ENCODE measurements at regions not wholly inside any gene's neighbourhood (a gene's known extent, or its start where the extent isn't known, plus 50 kb on each side); places are given as distances from the start of the nearest gene placed in this dataset.

DNA sequence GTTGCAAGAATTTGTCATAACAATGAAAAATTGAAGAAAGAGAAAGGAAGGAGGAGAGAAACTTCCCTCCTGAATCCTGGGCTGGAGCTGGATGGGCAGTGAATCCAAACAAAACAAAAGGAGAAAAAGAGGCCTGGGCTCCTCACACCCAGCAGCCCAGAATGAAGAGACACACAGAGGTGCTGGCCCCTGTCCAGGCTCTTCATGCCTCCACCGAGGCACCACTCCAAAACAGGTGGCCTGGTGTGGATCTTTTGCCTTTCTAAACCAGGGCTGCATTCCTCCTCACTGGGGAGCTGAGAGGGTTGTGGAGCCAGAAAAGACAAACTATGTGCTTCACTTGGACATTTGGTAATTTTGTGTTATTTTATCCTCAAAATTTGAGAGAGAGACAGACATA is 76.0 kb downstream of the FAM124B start:
- no peak for DNase-seq (ENCODE audit: low read depth in 2 of 3, low spot score in 2 of 3)

DNA sequence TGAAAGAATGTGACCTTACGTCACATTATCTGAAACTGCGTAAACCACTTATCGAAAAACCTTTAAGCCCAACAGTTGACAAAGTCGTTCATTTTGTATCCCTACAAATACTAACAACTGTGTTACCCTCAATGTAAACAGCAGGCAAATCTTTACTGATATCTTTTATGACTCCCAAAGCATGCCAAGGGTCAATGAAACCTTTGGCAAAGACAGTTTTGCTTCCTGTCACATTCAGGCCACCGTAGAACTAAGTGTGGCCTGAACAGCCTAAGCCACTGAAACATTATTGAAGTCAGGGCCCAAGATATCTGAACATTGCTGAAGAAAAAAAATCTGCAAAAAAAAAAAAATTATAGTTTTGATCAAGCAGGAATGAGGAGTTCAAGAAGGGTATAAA is 77.3 kb downstream of the FAM124B start:
- DNase-seq (ENCODE audit: low read depth in 2 of 3, low spot score in 2 of 3): no peak

DNA sequence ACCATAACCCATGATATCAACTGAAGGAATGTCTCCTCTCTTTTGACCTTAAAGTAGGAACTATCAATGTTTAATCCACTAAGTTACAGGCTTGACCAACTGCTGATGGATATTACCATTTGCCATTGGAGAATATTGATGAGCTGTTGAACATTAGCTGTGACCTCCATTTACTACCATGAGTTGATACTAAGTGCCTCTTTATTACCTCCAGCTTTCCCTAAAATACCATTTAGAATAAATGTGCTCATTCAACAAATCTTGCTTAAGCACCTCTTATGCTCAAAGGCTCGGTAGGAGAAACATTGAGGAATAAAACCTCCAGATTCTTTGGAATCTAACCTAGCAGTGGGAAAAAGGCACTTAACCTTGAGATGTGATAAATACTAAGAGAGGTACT is 81.2 kb downstream of the FAM124B start:
- DNase-seq (ENCODE audit: low read depth in 2 of 3, low spot score in 2 of 3): no peak

DNA sequence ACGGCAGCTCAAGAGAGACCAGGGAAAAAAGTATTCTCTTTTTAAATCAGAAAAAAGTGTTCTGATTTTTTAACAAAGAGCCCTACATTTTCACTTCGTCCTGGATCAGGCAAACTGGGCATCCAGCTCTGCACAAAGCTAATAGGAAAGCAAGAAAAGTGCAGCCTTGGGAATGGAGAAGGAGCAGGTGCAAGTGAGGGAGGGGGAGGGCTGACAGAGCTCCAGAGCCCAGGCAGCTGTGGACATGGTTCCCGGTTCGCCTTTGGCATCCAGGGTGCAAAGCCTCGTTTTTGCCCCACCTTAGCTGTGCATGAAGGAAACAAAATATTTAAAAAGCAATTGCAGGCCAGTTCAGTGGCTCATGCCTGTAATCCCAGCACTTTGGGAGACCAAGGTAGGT is 82.2 kb downstream of the FAM124B start:
- no peak for DNase-seq (ENCODE audit: low read depth in 2 of 3, low spot score in 2 of 3)

DNA sequence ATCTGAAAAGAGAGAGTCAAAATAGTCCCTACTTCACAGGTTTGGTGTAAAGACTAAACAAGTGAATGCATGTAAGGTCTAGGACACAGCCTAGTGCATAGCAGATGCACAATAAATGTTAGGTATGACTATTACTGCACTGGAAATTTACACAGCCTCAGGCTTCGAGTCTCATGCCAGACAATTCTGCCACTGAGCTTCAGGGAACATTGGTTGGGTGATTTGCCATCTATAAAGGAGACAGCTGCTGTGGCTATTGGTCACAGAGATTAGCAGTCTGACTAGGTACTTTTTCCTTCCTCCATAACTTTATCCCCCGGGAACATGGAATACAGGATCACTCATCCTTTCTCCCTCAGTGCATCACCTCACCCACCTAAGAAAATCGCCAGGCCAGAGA is 89.2 kb downstream of the FAM124B start:
- DNase-seq (ENCODE audit: low read depth in 2 of 3, low spot score in 2 of 3): no peak

DNA sequence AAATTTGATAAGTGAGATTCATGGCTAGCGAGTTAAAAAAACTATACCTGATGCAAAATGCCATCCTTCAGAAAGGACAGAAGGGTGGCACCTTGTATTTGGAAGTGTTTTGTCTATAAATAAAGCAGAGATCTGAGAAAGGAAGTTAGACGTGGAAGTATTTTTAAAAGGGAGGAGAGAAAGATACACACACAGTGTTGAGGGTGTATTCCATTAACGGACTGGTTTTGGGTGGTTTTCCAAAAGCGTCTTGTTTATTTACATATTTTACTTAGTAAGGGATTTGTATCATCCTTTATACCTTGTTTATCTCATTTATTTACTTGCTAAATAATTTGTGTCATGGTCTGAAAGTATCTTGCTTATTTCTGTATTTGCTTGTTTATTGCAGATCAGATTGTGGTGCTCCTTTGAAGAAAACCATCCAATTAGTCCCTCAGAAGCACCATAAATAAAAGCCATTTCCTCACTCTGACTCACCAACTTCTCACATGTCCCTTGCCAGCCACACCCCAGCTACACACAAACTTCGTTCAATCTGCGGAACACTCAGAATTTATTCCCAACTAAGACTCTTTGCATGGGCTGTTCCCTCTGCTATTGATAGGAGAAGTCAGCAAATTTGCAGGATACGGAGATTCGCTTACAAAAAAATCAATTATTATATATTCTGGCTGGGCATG is 90.8 kb downstream of the FAM124B start:
- no peak for DNase-seq (ENCODE audit: low read depth in 2 of 3, low spot score in 2 of 3)

DNA sequence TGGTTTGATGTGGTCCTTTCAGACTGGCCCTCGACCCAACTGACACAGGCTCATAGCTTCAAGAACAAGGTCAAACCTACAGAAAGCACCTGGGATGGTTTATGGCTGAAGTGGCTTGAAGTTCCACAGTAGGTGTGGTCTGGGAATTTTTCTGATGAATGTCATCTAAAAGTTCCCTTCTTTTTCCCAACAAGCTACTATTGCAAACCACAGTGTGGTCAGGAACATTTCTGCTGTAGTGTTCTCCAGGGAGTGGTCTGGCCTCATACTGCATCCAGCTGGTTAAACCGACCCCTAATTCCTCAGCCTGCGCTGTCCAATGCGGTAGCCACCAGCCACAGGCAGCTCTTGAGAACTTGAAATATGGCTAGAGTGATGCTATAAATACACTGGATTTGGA is 92.7 kb downstream of the FAM124B start:
- no peak for DNase-seq (ENCODE audit: low read depth in 2 of 3, low spot score in 2 of 3)

DNA sequence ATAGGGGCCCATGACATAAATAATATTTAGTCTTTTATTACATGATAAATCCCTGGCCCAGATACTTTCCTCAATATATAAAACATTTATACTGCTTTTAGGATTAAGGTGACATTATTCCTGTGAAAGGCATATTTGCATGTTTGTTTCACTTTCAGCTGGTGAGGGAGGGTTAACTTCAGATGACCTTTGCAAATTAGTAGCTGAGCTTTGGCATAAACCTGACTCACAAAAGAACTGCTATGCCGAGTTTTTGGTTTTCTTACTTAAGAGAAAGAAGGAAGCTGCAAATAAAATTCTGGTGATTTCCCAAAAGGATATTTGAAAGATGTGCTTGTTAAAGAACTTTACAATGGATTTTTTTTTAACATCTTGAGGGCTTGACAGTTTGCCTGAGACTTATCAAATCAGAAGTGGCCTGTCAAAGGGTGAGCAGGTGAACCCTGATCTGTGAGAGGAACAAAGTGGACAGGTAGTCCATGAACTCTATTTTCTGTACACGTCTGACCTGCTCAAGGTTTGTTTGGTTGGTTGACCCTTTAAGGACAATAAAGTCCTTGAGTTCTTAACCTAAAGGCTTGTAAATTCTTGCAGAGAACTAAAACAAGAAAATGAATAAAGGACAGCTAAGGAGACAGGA is 93.5 kb downstream of the FAM124B start:
- DNase-seq (ENCODE audit: low read depth in 2 of 3, low spot score in 2 of 3): no peak

DNA sequence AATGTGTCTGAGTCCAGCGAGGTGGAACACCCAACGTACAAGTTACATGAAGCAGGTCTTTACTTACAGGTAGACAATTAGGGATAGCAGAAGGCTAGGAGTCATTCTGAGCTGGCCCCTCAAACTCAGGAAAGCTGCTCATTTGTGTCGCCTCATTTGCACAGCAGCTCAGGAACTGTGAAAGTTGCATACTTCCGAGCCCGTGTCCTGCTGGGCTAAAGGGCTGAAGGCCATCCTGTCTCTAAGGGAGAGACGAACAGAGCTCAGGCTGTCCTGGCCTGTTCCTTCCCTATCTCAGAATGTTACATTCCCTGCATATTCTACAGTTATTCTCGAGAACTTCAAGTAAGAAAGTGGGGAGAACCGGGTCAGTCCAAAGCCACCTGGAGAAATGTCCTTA is 99.0 kb downstream of the FAM124B start:
- DNase-seq (ENCODE audit: low read depth in 2 of 3, low spot score in 2 of 3): no peak

DNA sequence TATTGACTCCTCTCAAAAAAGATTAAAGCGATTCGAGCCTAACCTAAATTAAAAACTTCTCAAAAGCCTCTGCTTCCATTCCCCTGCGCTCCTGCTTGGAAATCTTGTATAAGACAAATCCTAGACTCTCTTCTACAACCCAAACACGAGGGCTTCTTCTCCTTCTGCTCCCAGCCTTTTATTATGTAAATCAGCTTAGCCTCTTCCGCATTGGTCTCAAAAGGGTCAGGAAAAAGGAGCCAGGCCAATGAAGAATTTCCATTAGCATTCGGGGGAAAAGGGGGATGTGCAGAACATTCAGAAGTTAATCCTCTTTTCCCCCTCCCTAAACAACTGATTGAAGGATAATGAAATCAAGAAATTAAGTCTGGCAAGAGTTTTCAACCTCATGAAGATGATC is 107.9 kb downstream of the FAM124B start:
- no peak for DNase-seq (ENCODE audit: low read depth in 2 of 3, low spot score in 2 of 3)

DNA sequence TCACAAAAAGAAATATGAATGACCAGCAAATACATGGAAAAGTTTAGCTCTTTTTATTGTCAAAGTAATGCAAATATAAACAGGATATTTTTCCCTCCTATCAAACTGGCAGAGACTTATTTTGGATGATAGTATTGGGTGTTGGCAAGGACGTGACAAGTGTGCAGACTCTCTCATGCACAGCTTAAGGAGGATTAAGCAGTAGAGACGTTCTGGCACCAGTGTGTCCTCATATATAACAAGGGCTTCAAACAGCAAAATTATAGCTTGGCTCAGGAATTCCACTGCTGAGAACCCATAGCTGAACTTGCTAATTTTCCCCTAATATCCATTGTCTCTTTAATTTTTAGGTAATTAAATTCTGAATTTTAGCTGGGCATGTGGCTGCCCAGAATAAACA is 114.4 kb downstream of the FAM124B start:
- DNase-seq (ENCODE audit: low read depth in 2 of 3, low spot score in 2 of 3): no peak

DNA sequence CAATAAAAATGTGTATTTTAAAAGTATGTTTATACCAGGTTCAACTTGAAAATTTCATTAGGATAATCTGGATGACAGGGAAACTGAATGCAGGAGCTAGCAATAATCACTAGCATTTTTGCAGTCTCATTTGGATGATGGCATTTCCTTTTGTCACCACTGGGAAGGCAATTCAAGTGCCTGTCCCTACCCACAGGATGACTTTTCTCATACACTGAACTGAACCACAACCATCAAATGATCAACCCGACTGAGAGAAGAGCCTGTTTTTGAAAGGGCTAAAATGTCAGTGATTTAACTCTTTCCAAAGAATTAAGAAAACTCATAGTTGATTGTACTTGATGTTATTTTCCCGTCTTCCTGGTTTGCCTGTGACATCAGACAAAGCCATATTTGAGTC is 115.0 kb downstream of the FAM124B start:
- no peak for DNase-seq (ENCODE audit: low read depth in 2 of 3, low spot score in 2 of 3)

DNA sequence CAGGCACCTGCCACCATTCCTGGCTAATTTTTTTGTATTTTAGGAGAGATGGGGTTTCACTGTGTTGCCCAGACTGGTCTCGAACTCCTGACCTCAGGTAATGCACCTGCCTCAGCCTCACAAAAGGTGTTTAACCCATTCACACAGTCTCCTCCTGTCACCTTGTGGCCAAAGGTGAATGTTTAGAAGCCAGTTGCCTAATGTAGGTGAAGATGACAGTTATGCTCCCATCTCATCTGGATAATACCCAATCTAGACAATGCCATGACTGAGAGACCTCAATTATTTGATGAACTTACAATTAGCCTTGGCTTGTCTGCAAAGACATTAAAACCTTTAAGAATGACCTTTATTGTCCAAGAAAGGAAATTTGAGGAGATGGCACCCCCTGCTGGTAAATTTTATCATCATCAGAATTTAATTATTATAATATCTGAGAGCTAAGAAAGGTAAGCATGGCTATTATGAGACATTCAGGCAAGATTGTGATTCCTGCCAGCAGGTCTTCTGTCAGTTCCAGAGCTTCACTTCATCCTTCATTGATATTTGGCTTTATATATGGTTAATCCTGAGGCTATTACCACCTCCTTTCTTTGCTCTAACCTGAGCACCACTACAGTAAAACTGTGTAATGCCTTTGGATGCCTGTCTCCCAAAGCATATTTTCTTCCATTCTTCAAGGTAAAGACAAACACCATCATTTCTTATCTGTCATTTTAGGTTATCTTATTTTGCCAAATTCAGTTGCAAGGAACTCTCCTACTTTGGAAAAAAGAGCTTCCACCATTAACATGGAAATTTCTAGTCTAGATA is 117.6 kb downstream of the FAM124B start:
- peak in 1 of 3 experiments; percentile 1 for DNase-seq (ENCODE audit: low read depth in 2 of 3, low spot score in 2 of 3)

DNA sequence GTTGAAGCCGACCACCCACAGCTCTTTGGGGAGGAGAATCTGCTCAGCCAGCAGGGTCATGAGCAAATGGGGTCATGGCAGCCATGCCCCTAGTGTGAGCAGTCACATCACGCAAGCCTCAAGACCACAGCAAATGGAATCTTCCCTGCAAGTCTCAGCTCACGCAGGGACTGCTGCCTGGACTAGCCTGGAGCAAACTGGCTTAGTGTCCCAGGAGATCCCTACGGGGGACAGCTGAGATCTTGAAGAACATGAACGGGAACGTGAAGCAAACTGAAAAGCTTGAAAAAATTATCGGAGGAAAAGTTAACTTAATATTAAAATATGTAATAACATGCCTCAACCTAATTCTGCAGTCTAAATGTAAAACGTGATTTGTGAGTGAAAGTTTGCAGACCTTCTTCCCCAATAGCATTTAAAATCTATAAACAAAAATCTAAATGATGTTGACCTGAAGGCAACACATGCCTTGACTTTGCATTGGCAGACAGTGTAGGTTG is 118.4 kb downstream of the FAM124B start:
- DNase-seq (ENCODE audit: low read depth in 2 of 3, low spot score in 2 of 3): no peak

DNA sequence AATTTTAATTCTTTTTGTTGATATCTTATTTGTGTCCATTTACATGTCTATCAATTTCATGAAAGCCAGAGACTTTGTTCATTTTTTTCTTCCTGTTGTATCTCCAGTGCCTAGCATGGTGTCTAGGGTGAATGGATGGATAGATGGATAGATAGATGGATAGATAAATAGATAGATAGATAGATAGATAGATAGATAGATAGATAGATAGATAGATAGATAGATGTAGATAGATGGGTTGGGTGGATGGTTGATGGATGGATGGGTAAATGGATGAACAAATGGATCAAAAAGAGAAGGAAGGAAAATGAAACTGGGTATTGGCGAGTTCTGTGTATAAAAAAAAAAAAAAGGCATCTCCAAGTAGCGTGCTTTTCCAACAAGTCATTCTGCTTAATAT is 120.5 kb downstream of the FAM124B start:
- no peak for DNase-seq (ENCODE audit: low read depth in 2 of 3, low spot score in 2 of 3)

DNA sequence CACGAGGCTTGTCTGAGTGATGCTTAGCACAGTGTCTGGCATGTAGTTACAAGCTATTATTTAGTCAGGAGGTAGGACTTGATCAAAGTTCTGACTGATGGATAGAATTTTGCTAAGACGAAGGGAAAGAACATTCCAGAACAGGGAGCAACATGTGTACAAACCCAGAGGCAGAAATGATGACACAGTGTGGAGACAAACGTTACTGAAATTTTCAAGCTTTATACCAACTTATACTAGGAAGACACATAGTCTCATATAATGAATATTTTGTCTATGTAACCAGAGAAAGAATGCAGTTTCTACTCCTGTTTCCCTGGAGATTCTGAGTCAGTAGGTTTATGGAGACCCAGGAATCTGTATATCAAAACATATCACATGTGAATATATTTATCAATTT is 123.4 kb downstream of the FAM124B start:
- no peak for DNase-seq (ENCODE audit: low read depth in 2 of 3, low spot score in 2 of 3)

DNA sequence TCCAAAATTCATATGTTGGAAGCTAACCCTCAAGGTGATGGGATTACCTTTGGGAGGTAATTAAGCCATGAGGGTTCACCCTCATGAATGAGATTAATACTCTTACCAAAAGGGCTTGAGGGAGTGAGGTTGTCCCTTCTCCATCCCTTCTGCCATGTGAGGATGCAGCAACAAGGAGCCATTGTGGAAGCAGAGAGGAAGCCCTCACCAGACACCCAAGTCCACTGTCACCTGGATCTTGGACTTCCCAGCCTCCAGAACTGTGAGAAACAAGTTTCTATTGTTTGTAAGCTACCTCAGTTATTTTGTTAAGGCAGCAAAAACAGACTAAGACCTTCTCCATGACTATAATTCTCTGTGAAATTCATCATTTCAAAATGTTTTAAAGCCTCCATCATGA is 125.7 kb downstream of the FAM124B start:
- DNase-seq (ENCODE audit: low read depth in 2 of 3, low spot score in 2 of 3): no peak

DNA sequence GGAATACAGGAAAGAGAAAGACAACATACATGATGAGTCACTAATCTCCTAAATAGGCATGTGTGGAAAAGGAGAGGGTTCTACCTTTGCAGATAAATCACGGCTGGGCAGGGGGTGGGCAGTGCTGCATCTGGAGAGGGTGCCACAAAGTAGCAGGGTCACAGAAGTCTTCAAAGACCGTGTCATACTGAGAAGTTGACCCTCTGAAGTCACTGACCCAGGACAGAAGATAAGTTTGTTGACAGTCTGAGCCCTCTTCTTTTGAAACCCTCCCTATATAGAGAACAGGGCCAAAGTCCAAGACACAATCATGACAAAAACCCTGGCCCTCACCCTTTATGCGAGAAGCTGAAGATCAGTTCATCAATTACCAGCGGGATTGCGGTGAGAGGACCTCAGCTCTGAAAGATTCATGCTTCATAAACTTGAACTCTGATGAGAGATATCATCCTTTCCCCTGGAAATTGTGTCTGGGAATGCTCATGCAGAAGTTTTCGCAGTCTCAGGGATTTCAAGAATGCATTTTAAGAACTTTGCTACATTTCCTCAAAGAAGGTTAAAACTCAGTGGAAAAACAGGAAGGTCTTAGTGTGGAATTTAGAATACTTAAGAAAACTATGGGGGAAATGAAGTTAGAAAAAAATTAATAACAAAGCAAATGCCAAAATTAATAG is 129.5 kb downstream of the FAM124B start:
- no peak for DNase-seq (ENCODE audit: low read depth in 2 of 3, low spot score in 2 of 3)

DNA sequence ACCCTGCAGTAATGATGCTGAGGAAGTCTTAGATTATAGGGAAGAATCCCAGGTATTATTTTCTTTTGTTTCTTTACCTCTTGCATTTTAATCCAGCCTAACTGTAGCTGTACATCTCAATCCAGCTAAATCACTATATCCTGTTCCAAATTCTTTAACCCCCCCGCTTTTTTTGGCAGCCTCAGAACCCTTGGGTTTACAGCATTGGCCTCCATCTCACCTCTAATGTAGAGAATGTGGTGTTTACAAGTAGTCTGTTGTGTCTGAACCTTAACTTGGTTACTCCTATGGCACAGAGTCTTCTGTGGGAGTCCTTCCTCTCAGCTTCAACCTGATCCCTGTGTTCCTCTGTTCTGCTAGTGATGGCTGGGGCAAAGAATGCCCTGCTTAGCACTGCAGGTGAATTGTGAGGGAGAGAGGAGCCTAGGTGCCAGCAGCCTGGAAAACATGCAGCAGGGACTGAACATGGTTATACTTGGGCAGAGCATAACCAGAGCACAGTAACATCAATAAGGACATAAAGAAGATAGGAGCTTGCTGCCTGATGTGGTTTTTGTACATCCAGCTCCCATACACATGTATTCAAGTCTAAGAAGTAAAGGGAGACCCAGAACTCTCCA is 130.2 kb downstream of the FAM124B start:
- DNase-seq (ENCODE audit: low read depth in 2 of 3, low spot score in 2 of 3): no peak

DNA sequence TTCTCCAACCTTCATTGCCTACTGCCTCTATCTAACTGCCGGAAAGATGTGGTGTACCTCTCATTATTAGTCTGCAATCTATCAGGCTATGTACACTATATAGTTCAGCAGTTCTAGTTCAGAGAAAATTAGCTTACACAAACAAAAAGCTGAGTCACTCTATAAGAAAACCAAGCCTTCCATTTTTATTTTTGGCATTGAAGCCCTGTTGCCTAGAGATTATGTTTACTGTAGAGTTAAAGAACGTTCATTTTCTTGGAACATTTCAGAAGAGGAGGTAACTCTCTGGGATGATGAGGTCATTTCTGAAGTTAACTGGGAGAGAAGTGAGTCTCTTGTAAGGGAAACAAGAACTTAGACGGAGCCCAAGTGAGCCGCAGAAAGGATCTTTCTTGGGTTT is 133.5 kb downstream of the FAM124B start:
- DNase-seq (ENCODE audit: low read depth in 2 of 3, low spot score in 2 of 3): no peak

DNA sequence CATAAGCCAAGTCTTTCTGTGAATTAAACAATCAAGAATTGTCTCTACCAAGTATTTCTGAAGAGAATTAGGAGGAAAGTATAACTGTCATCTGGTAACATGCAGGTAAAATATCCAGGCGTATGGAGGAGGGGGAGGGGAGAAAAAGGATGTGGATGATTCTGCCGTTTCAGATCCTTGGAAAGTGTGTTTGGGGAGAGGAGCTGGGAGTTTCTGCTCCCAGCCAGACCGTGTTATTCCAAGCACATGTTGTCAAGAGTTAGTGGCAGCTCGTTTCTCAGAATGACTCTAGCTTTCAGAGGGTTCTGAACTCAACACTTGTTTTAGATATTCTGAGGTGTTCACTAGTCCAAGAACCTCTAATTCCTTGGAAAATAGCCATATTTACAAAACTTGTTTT is 137.6 kb downstream of the FAM124B start:
- no peak for DNase-seq (ENCODE audit: low read depth in 2 of 3, low spot score in 2 of 3)
